ENCODE measurements at regions not wholly inside any gene's neighbourhood (a gene's known extent, or its start where the extent isn't known, plus 50 kb on each side); places are given as distances from the start of the nearest gene placed in this dataset.

GRCh38 chr15:56868170-56868569 lies 50.3 kb upstream of the TCF12 start:
- DNase-seq = no peak

GRCh38 chr15:56866803-56867202 lies 51.6 kb upstream of the TCF12 start:
- peak; percentile 54 for DNase-seq

GRCh38 chr15:56857828-56858227 lies 60.6 kb upstream of the TCF12 start:
- DNase-seq = no peak

GRCh38 chr15:56856934-56857333 lies 61.5 kb upstream of the TCF12 start:
- no peak for DNase-seq

- DNase-seq = no peak
Observed at GRCh38 chr15:56844892-56845291, 73.6 kb upstream of the TCF12 start.

GRCh38 chr15:56844471-56844870 lies 74.0 kb upstream of the TCF12 start:
- DNase-seq = no peak

GRCh38 chr15:56839641-56840040 lies 78.8 kb upstream of the TCF12 start:
- no peak for DNase-seq

GRCh38 chr15:56839099-56839498 lies 79.3 kb upstream of the TCF12 start:
- DNase-seq = no peak

GRCh38 chr15:56838085-56838484 lies 80.4 kb upstream of the TCF12 start:
- no peak for DNase-seq

GRCh38 chr15:56837273-56837672 lies 81.2 kb upstream of the TCF12 start:
- peak; percentile 67 for DNase-seq

GRCh38 chr15:56835718-56836171 lies 82.7 kb upstream of the TCF12 start:
- peak; percentile 36 for DNase-seq

GRCh38 chr15:56832125-56832524 lies 86.3 kb upstream of the TCF12 start:
- no peak for DNase-seq

GRCh38 chr15:56831467-56832005 lies 86.9 kb upstream of the TCF12 start:
- peak; percentile 66 for DNase-seq

- peak; percentile 14 for DNase-seq
Observed at GRCh38 chr15:56824175-56824574, 90.9 kb upstream of the ZNF280D start.

GRCh38 chr15:56821721-56822425 lies 88.6 kb upstream of the ZNF280D start:
- DNase-seq = peak; percentile 79

GRCh38 chr15:56820333-56820732 lies 87.0 kb upstream of the ZNF280D start:
- DNase-seq = no peak

GRCh38 chr15:56817321-56818080 lies 84.2 kb upstream of the ZNF280D start:
- DNase-seq = peak; percentile 82

- DNase-seq = no peak
Observed at GRCh38 chr15:56816781-56817180, 83.5 kb upstream of the ZNF280D start.

GRCh38 chr15:56815247-56815646 lies 81.9 kb upstream of the ZNF280D start:
- DNase-seq = no peak

GRCh38 chr15:56814429-56814828 lies 81.1 kb upstream of the ZNF280D start:
- DNase-seq = no peak

- no peak for DNase-seq
Observed at GRCh38 chr15:56813995-56814394, 80.7 kb upstream of the ZNF280D start.

GRCh38 chr15:56812961-56813360 lies 79.7 kb upstream of the ZNF280D start:
- no peak for DNase-seq

- DNase-seq = no peak
Observed at GRCh38 chr15:56812221-56812620, 78.9 kb upstream of the ZNF280D start.

- DNase-seq = no peak
Observed at GRCh38 chr15:56811586-56811985, 78.3 kb upstream of the ZNF280D start.
